A549 (cell line): ENCODE measurements at regions not wholly inside any gene's neighbourhood (a gene's known extent, or its start where the extent isn't known, plus 50 kb on each side); places are given as distances from the start of the nearest gene placed in this dataset.

Experiments used
- ATAC-seq, 2 experiments: fragments of 200-7000 bp in 1 of 2; fragments of >200 bp in 1 of 2; cut with Nextera tagmentation in 1 of 2; cut with Tn5 transposase in 1 of 2; 3 replicates each; pipeline versions ENCODE4 v1.8.0 to v1.9.1; 2018 to 2020; ENCODE audit warnings: mild to moderate bottlenecking in 1 of 2, moderate library complexity in 1 of 2
- CTCF ChIA-PET: fragments of 300-600 bp; sonication (Branson Sonifier 250); formaldehyde crosslinking; extraction: SDS; loops from one replicate; lab custom pipeline; 2021; ENCODE audit warnings: antibody characterized with exemption, inconsistent platforms; lab: Yijun Ruan, JAX
- POLR2A ChIA-PET: fragments of 350-600 bp; formaldehyde crosslinking; extraction: SDS; loops from one replicate; lab custom pipeline; 2021; ENCODE audit warnings: antibody characterized with exemption, inconsistent platforms; lab: Yijun Ruan, JAX
- DNase-seq, 2 experiments: peaks; one replicate each; pipeline versions ENCODE4 v3.0.0 to v3.0.0-alpha.2; 2011 to 2016; ENCODE audit warnings: low read depth in 1 of 2, low spot score in 1 of 2
- FAIRE-seq: peaks from 2 replicates; lab custom pipeline; 2011; peaks lifted over from hg19 to GRCh38; lab: Jason Lieb, UNC
- H3K27ac ChIP-seq, 2 experiments: fragments of >200 bp; sonication (Bioruptor Twin); formaldehyde crosslinking; 3 replicates each; pipeline ENCODE4 v1.5.1; 2016 to 2017
- H3K4me1 ChIP-seq: fragments of >200 bp; sonication (Bioruptor Twin); formaldehyde crosslinking; 3 replicates; pipeline ENCODE4 v1.6.1; 2016
- H3K4me2 ChIP-seq: fragments of >200 bp; sonication (Bioruptor Twin); formaldehyde crosslinking; 3 replicates; pipeline ENCODE4 v1.6.1; 2016
- H3K4me3 ChIP-seq: fragments of >200 bp; sonication (Bioruptor Twin); formaldehyde crosslinking; 3 replicates; pipeline ENCODE4 v1.5.1; 2016
- H3K9me3 ChIP-seq: fragments of >200 bp; sonication (Bioruptor Twin); formaldehyde crosslinking; 3 replicates; pipeline ENCODE4 v1.6.1; 2016
- BCL3 ChIP-seq: fragments of >200 bp; sonication (Bioruptor Twin); formaldehyde crosslinking; IDR thresholded peaks from 3 replicates; pipeline ENCODE4 v1.6.1; 2016
- CBX2 ChIP-seq: fragments of 200-600 bp; sonication (generic); IDR thresholded peaks from 2 replicates; pipeline ENCODE4 v1.6.1; 2016; ENCODE audit warnings: low read depth, mild to moderate bottlenecking, borderline replicate concordance
- EHMT2 ChIP-seq: fragments of 200-600 bp; sonication (generic); IDR thresholded peaks from 2 replicates; pipeline ENCODE4 v1.6.1; 2016; ENCODE audit warnings: antibody characterized with exemption, low read depth, mild to moderate bottlenecking, moderate library complexity
- EP300 ChIP-seq, 2 experiments: fragments of >200 bp; sonication (Bioruptor Twin); formaldehyde crosslinking; IDR thresholded peaks; 2 replicates in 1 of 2; 3 replicates in 1 of 2; pipeline ENCODE4 v1.6.1; 2016 to 2017
- FOSL2 ChIP-seq, 2 experiments: fragments of 450-650 bp in 1 of 2; fragments of >200 bp in 1 of 2; sonication (Bioruptor Twin) in 1 of 2; formaldehyde crosslinking; IDR thresholded peaks; 2 replicates each; pipeline versions ENCODE4 v1.5.0 to v1.6.1; 2016 to 2020; ENCODE audit warnings: mild to moderate bottlenecking in 1 of 2, moderate library complexity in 1 of 2
- HDAC2 ChIP-seq: fragments of 200-600 bp; sonication (generic); IDR thresholded peaks from 2 replicates; pipeline ENCODE4 v1.6.1; 2016
- HEYL ChIP-seq: fragments of 250-450 bp; sonication (Bioruptor Pico); IDR thresholded peaks from 2 replicates; pipeline ENCODE4 v1.8.0; 2021; ENCODE audit warnings: mild to moderate bottlenecking, moderate library complexity
- HOXA7 ChIP-seq: fragments of 250-450 bp; sonication (Bioruptor Pico); IDR thresholded peaks from 2 replicates; pipeline ENCODE4 v1.5.0; 2020; ENCODE audit warnings: mild to moderate bottlenecking, moderate library complexity
- HOXB13 ChIP-seq: fragments of 250-450 bp; sonication (Bioruptor Pico); IDR thresholded peaks from 2 replicates; pipeline ENCODE4 v1.5.0; 2020; ENCODE audit warnings: low read depth, mild to moderate bottlenecking, moderate library complexity
- HOXB5 ChIP-seq: fragments of 250-450 bp; sonication (Bioruptor Pico); IDR thresholded peaks from 2 replicates; pipeline ENCODE4 v1.5.0; 2020; ENCODE audit warnings: mild to moderate bottlenecking, moderate library complexity
- JUN ChIP-seq, 2 experiments: fragments of >200 bp; sonication (Bioruptor Twin); formaldehyde crosslinking; IDR thresholded peaks; 2 replicates in 1 of 2; 3 replicates in 1 of 2; pipeline ENCODE4 v1.6.1; 2016 to 2017
- JUNB ChIP-seq: fragments of >200 bp; sonication (Bioruptor Twin); formaldehyde crosslinking; IDR thresholded peaks from 2 replicates; pipeline ENCODE4 v1.6.1; 2016
- KDM1A ChIP-seq: fragments of 200-600 bp; sonication (generic); IDR thresholded peaks from 2 replicates; pipeline ENCODE4 v1.6.1; 2016; ENCODE audit warnings: low read depth, mild to moderate bottlenecking
- MAX ChIP-seq: IDR thresholded peaks from 2 replicates; pipeline ENCODE4 v1.6.1; 2012
- MAZ ChIP-seq: fragments of 150-350 bp; IDR thresholded peaks from 2 replicates; pipeline ENCODE4 v1.6.1; 2014; ENCODE audit warnings: antibody characterized with exemption, low read depth, low read length, borderline replicate concordance
- MYC ChIP-seq: IDR thresholded peaks from 2 replicates; pipeline ENCODE4 v1.6.1; 2012; ENCODE audit warnings: mild to moderate bottlenecking, inconsistent platforms, low read length, improper control_type of control experiment, borderline replicate concordance
- NFE2L2 ChIP-seq: fragments of 150-350 bp; conservative IDR thresholded peaks from 2 replicates; pipeline ENCODE4 v1.6.1; 2014; ENCODE audit warnings: low read length
- NPAS2 ChIP-seq: fragments of 250-450 bp; sonication (Bioruptor Pico); IDR thresholded peaks from 2 replicates; pipeline ENCODE4 v1.8.0; 2022; ENCODE audit warnings: mild to moderate bottlenecking, moderate library complexity, borderline replicate concordance
- PBX3 ChIP-seq: IDR thresholded peaks from 2 replicates; pipeline ENCODE4 v1.6.1; 2012
- POLR2A ChIP-seq: IDR thresholded peaks from 2 replicates; pipeline ENCODE4 v1.6.1; 2012; ENCODE audit warnings: mild to moderate bottlenecking, low read length
- POLR2AphosphoS2 ChIP-seq: conservative IDR thresholded peaks from 2 replicates; pipeline ENCODE4 v1.6.1; 2012; ENCODE audit warnings: low read length, improper control_type of control experiment, inconsistent platforms
- RAD21 ChIP-seq, 2 experiments: fragments of >200 bp in 1 of 2; sonication (Bioruptor Twin) in 1 of 2; formaldehyde crosslinking in 1 of 2; IDR thresholded peaks in 1 of 2; conservative IDR thresholded peaks in 1 of 2; 2 replicates in 1 of 2; 3 replicates in 1 of 2; pipeline ENCODE4 v1.6.1; 2012 to 2018; ENCODE audit warnings: inconsistent platforms in 1 of 2
- RARB ChIP-seq: fragments of 250-450 bp; sonication (Bioruptor Pico); IDR thresholded peaks from 2 replicates; pipeline ENCODE4 v1.8.0; 2021; ENCODE audit warnings: mild to moderate bottlenecking, moderate library complexity
- RCOR1 ChIP-seq: fragments of 150-350 bp; IDR thresholded peaks from 2 replicates; pipeline ENCODE4 v1.6.1; 2014; ENCODE audit warnings: antibody characterized with exemption, low read length, low read depth
- RNF2 ChIP-seq: fragments of 200-600 bp; sonication (generic); IDR thresholded peaks from 2 replicates; pipeline ENCODE4 v1.6.1; 2016; ENCODE audit warnings: low read depth, mild to moderate bottlenecking, antibody characterized with exemption, moderate library complexity, borderline replicate concordance
- SREBF2 ChIP-seq: fragments of 450-650 bp; IDR thresholded peaks from 2 replicates; pipeline ENCODE4 v1.6.1; 2014; ENCODE audit warnings: mild to moderate bottlenecking, moderate library complexity
- TP53 ChIP-seq: fragments of 250-450 bp; sonication (Bioruptor Pico); IDR thresholded peaks from 2 replicates; pipeline ENCODE4 v1.5.0; 2021; ENCODE audit warnings: mild to moderate bottlenecking, moderate library complexity
- USF2 ChIP-seq: fragments of 450-650 bp; IDR thresholded peaks from 2 replicates; pipeline ENCODE4 v1.6.1; 2014; ENCODE audit warnings: antibody characterized with exemption
- ZC3H11A ChIP-seq: fragments of 450-650 bp; IDR thresholded peaks from 2 replicates; pipeline ENCODE4 v1.6.1; 2014; ENCODE audit warnings: antibody characterized with exemption, mild to moderate bottlenecking
- ZFP36 ChIP-seq: fragments of 450-650 bp; IDR thresholded peaks from 2 replicates; pipeline ENCODE4 v1.6.1; 2014; ENCODE audit warnings: borderline replicate concordance; ENCODE audit not compliant: partially characterized antibody
- WGBS: methylation state at CpG from one replicate; pipeline ENCODE4 v1.1.6; 2017; ENCODE audit errors: missing lambda C conversion rate; 5-methylcytosine and 5-hydroxymethylcytosine counted together
- TF ChIP-seq, protein P1 (sequence below): fragments of 250-450 bp; sonication (Bioruptor Pico); IDR thresholded peaks from 2 replicates; pipeline ENCODE4 v1.5.0; 2020; ENCODE audit warnings: low read depth, mild to moderate bottlenecking, moderate library complexity
- TF ChIP-seq, protein P2 (sequence below): fragments of >200 bp; sonication (Bioruptor Twin); formaldehyde crosslinking; IDR thresholded peaks from 2 replicates; pipeline ENCODE4 v1.6.1; 2016

DNA sequence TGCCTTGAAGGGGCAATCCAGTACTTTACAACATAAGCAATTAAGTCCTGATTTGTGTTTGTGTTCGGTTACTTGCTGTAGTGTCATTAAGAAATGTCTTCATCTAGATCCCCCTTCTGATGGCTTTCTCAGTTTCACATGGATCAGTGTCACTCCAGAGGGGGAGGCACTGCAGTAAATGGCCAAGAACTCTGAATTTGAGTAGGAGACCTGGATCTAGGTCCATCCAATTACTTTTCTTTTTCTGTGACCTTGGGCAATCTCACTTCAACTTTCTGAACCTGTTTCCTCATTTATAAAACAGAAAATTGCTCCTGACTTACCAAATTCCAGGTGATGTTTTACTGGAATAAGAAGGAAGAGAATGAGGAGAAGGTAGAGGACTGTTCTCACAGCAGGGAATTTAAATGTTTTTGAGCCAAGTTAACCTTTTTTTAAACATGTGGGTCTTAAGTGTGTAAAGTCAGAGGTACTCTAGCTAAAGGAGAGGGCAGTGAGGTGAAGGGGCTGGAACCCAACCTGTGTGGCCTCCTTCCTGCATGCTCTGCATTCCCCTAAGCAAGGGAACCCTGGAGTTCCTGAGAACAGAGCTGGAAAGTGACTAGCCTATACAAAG lies 285.5 kb downstream of the HACE1 start:
- TF ChIP-seq PBX3 (no peak), HOXB13 (CRISPR knock-in tag) (no peak), EHMT2 (no peak), JUNB (no peak), USF2 (no peak), RCOR1 (no peak), SREBF2 (no peak), HOXA7 (CRISPR knock-in tag) (no peak), RARB (CRISPR knock-in tag) (no peak), CBX2 (no peak), HDAC2 (no peak), RAD21 (conservative IDR thresholded peaks at IDR 0.05 in 1 of 2, IDR thresholded peaks at IDR 0.05 in 1 of 2) (no peak), EP300 (IDR thresholded peaks at IDR 0.05) (no peak), NPAS2 (CRISPR knock-in tag) (no peak)
- no peak for ATAC-seq
- no peak overlapping the region for H3K27ac ChIP-seq
- H3K4me1 ChIP-seq, result no peaks in the 10 kb centered on the region
- H3K9me3 ChIP-seq, result no peaks in the 10 kb centered on the region
- WGBS, result 13% methylated on average over 1 of the region's 1 CpG
- H3K4me3 ChIP-seq, result no peak overlapping the region
- FAIRE-seq, result no peak
- ChIA-PET CTCF (no interaction called here), POLR2A (no interaction called here)
- no peak for DNase-seq
- no peak overlapping the region for H3K4me2 ChIP-seq

DNA sequence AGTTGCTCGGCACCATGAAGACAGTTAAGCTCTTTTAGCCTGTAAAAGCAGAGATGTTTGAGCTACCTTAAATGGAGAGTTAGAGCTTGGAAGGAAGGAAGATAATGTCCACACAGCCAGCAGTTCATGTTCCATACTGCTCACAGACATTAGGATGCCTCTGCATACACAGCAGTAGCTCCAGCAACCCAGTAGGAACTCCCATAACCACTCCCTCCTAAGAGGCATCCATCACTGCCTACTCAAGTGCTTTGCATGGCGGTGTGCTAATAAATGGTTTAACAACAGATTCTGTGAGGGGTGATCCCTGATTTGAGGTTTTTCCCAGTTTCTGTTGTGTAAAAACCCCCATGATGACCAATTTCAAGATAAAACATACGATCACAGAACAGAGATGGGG lies 286.4 kb downstream of the HACE1 start:
- FAIRE-seq, result no peak
- Histone ChIP-seq H3K27ac (no peak overlapping the region), H3K4me1 (no peaks in the 10 kb centered on the region), H3K4me2 (no peak overlapping the region), H3K9me3 (no peaks in the 10 kb centered on the region), H3K4me3 (no peak overlapping the region)
- no peak for DNase-seq
- WGBS, result 69% methylated on average over 3 of the region's 3 CpGs
- POLR2A ChIA-PET, result no interaction called here
- no peak for TF ChIP-seq JUN (IDR thresholded peaks at IDR 0.05)
- no peak for TF ChIP-seq HOXA7 (CRISPR knock-in tag)
- TF ChIP-seq TP53 (CRISPR knock-in tag), result no peak
- no peak for TF ChIP-seq POLR2AphosphoS2
- TF ChIP-seq HDAC2, result no peak
- no peak for TF ChIP-seq POLR2A
- TF ChIP-seq, protein P1, sequence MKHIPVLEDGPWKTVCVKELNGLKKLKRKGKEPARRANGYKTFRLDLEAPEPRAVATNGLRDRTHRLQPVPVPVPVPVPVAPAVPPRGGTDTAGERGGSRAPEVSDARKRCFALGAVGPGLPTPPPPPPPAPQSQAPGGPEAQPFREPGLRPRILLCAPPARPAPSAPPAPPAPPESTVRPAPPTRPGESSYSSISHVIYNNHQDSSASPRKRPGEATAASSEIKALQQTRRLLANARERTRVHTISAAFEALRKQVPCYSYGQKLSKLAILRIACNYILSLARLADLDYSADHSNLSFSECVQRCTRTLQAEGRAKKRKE, result no peak
- TF ChIP-seq FOSL2 (IDR thresholded peaks at IDR 0.05), result no peak
- no peak for TF ChIP-seq FOSL2 (CRISPR knock-in tag; IDR thresholded peaks at IDR 0.05)
- TF ChIP-seq KDM1A, result no peak
- no peak for TF ChIP-seq ZC3H11A
- TF ChIP-seq HEYL (CRISPR knock-in tag), result no peak
- no peak for TF ChIP-seq SREBF2
- TF ChIP-seq HOXB5, result no peak
- no peak for ATAC-seq
- CTCF ChIA-PET, result no interaction called here

DNA sequence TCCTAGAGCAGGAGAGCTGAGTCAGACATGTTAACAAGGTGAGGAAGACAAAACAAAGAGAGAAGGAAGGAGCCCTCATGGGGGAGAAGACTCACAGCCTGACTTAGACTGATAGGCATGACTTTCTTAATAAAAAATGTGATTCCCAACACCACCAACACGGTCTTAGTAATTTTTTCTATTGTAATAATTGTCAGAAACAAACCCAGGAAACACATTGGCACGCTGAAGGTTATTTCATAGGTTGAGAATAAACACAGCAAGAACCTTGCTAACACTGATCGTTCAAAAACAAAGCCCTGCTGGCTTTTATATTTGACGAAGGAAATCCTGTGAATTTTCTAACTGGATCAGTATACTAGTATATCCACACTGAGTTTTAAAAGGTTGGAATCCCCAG lies 286.8 kb downstream of the HACE1 start:
- FAIRE-seq, result no peak
- Histone ChIP-seq H3K4me3 (no peak overlapping the region), H3K27ac (no peak overlapping the region), H3K9me3 (no peaks in the 10 kb centered on the region), H3K4me1 (no peaks in the 10 kb centered on the region), H3K4me2 (no peak overlapping the region)
- ATAC-seq, result no peak
- ChIA-PET CTCF (no interaction called here), POLR2A (no interaction called here)
- WGBS, result 47% methylated on average over 4 of the region's 4 CpGs
- no peak for DNase-seq
- TF ChIP-seq MAZ (no peak), CBX2 (no peak), HDAC2 (no peak), NFE2L2 (no peak), ZFP36 (no peak), BCL3 (no peak), RARB (CRISPR knock-in tag) (no peak), MAX (no peak), RNF2 (no peak), MYC (no peak)
- TF ChIP-seq, protein P2, sequence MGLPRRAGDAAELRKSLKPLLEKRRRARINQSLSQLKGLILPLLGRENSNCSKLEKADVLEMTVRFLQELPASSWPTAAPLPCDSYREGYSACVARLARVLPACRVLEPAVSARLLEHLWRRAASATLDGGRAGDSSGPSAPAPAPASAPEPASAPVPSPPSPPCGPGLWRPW, result no peak
